HG03378 (cell line): ENCODE measurements at regions not wholly inside any gene's neighbourhood (a gene's known extent, or its start where the extent isn't known, plus 50 kb on each side); places are given as distances from the start of the nearest gene placed in this dataset.
"Not testable (repeated sequence)": the region's sequence is repeated elsewhere in the genome, so short reads cannot be mapped to it uniquely, and the experiment has no call there.

Experiments
- ATAC-seq: cut with Tn5 transposase; IDR thresholded peaks from one replicate; pipeline ENCODE4 v1.9.1; 2021; ENCODE audit warnings: mild to moderate bottlenecking, moderate library complexity; ENCODE audit not compliant: unreplicated experiment

DNA sequence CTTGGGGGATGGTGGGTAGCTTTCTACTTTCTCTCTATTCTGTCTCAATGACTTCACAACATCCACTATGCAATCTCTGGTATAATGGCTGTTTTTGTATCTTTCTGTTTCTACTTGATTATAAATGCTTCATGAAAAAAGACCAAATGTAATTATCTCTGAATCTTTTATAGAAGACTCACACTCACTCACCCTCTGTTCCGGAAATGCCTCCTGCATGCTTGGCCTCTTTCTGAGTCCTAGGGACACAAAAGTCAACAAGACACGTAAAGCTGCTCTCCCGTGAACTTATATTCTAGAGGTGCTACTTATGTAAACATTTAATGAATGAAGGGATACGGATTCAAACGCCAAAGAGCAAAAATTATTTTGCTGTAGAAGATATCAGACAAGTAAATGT, 502.2 kb upstream of the SOX11 start:
- no peak for ATAC-seq

DNA sequence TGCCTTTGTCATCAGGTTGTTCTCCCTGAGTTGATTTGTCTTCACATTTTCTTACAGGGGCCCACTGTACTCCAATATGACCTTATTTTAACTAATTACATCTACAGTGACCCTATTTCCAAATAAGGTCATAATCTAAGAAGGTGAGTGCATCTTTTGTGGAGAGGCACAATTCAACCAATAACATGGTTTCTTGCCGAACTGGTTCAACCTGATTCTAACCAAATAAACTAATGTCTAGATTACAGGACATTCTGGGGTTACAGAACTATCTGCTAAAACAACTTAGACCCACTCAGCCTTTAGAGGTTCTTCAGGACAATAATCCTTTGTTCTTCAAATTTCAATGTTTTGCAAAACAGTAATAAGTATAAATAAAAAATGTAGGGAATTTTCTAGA, 496.5 kb upstream of the SOX11 start:
- ATAC-seq = no peak

DNA sequence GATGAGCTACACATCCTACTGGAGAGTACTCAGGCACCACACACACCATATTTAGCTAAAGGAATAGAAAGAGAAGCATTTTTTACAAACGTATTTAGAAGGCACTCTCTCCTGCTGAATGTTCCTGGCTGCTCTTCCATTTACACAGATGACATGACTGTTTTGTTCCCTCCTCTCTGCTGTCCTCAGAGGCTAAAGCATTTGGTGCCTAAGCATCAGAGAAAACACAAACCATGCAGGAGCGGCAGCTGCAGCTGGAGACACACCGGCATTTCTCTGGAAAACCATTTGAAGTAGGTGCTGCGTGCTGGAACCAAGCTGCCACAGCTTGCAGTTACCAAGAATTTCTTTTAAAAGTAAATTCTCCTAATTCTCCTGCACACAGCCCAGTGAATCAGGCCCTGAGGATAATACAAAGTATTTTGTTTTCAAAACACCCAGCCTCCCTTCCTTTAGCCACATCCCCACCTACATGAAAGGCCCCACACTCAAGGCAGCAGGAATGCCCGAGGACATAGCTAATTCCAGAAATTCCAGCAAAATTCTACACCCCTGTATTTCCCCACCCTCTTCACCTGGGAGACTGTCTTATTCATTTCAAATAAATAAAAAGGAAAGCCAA, 488.9 kb upstream of the SOX11 start:
- no peak for ATAC-seq

GRCh38 chr2:5206742-5207141, 485.4 kb upstream of the SOX11 start:
- ATAC-seq = not testable (repeated sequence)

GRCh38 chr2:5215989-5216607, 476.1 kb upstream of the SOX11 start:
- ATAC-seq = no peak

DNA sequence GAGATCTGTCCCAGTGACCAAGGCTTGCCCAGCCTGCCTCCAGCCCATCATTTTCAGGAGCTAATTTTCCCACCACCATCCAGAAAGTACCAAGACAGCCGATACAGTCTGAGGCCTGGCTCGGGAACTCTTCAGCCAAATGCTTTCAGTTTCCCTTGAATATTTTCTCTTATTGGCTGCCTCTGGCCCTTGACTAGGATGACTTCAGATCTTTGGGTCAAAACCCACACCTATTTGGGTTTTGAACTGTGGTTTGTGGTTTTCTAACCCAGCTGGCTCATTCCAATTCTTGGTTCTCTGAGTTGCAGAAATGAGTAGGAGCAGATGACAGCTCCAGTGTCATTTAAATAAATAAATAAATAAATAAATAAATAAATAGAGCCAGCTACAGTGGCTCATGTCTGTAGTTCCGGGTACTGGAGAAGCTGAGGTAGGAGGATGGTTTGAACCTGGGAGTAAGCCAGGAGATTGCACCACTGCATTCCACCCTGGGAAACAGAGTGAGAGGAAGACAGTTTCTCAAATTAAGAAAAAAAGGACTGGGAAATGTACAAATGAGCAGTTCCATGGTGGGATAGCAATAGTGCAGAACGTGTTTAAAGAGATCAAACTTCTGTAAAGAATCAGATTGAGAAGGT, 465.0 kb upstream of the SOX11 start:
- no peak for ATAC-seq

DNA sequence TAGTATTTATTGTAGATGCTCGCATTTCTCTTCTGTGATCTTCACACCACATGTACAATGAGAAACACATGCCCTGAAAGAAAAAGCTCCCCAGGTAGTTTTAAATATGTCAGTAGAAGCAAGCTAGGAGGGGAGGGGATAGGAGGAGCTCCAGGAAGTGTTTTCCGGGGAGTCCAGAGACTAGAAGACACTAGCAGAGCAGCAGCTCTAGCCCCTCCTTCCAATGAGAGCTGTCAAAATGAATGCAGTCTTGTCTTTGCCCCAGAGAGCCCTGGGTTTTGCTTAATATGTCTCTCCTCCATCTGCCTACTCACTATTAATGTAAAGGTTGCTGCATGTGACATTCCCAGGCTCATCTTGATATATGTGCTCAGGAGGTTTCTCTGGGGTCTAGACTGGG, 462.6 kb upstream of the SOX11 start:
- no peak for ATAC-seq

- ATAC-seq = no peak
Observed at GRCh38 chr2:5230444-5230843, 461.7 kb upstream of the SOX11 start.

DNA sequence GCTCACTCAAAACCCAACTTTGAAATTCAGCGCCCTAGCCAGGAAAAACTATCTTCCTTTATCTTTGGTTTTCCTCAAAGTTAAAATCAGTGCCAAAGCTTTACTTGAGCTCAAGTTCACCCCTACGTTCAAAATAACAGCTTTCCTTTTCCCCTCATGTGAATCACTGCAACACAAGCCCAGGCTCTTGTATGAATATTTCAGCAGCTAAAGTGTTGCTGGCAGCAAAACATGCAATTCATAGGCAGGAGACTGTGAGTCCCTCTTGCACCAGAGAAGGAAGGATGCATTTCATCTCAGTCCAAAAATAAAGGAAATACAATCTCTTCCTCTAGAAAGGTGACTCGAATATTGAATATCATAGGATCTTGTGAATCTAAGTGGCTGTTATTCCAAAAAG, 461.3 kb upstream of the SOX11 start:
- ATAC-seq = no peak

DNA sequence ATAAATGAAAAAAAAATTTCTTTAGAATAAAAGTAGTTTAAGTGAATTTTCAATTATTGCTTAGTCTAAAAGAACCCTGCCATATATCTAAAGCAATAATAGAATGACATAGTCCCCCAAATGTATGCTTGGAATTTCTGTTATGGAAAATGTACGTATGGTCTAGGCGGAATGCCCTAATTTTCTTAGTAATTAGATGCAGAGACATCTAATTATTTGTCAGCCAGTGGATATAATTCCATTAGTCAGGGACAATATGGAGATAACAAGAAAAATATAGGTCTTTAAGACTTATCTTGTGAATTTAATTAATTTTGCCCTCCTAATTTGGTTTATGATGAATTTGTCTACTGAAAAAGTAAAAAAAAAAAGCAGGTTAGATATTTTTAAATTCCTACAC, 460.9 kb upstream of the SOX11 start:
- no peak for ATAC-seq

- no peak for ATAC-seq
Observed at GRCh38 chr2:5234563-5234962, 457.6 kb upstream of the SOX11 start.

GRCh38 chr2:5235701-5236100, 456.5 kb upstream of the SOX11 start:
- no peak for ATAC-seq

GRCh38 chr2:5236249-5236648, 455.9 kb upstream of the SOX11 start:
- no peak for ATAC-seq

DNA sequence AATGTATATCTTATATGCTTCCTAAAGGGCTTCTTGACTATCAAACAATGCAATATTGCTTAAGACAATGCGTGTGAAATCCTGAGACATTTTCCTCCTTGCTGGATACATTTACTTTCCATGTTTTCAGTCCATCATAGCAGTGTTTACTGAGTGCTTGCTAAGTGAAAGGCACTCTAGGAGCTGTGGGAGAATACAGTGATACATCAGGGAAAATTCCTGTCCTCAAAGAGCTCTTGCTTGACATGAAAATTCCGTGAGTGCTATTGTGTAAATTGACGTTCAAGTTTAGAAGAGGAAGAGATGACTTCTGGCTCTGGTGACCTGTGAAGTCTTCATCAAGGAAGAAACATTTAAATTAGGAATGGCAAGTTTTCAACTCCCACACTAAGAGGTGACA, 449.4 kb upstream of the SOX11 start:
- ATAC-seq = no peak

DNA sequence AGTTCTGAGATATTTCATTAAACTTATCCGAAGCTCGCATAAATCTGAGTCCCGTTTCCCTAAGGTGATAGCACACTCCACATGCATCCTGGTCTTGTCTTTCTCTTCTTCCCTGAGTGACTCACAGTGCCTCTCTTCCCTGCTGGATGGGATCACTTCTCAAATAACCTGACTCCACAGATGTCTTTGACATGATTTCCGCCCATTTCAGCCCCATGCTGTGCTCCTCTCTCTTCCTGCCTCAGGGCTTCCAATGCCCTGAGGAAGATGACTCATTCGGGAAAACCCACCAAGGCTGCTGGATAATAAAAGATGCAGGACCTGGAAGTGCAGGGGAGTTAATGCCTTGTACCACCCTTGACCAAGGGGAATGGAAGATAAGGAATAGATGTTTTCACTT, 441.7 kb upstream of the SOX11 start:
- no peak for ATAC-seq

DNA sequence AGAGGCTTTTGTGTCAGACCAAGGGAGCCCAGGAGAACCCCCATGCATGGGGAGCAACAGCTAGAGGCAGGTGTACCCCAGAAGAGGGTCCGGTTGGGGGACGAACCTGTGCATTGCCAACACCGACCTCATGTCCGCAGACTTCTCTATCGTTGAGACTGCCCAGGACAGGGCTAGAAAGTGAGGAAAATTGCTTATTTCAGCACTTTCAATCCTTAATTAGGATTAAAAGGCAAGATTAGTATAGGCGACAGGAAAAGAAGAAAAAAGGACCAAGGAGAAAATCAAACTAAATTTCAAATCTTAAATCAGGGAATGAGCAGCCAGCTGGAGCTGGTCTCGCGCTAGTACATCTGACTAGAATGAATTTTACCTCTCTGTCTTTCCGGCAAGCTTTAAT, 438.9 kb upstream of the SOX11 start:
- ATAC-seq = no peak

DNA sequence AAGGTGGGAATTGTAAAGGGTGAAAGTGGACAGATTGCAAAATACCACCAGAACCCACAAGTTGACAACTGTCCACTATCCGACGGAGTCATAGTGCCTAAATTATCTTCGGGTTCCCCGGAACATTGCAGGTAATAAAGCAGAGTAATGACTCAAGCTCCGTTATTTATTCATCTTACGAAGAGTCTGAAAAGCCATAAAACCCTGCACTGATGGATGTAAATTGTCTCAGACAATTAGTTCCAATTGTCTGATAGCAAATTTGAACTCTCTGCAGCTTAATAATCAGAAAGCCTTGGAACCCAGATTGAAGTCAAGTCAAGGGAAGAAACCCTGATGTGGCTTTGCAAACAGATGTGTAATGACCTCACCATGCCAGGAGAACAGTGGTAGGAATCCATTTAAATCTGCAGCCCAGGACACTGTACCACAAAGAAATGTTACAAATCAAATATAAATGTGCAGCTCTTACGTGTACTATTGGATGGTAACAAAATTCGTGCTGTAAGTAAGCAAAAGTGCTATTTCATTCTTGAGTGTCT, 437.3 kb upstream of the SOX11 start:
- no peak for ATAC-seq

GRCh38 chr2:5263291-5263690, 428.9 kb upstream of the SOX11 start:
- ATAC-seq = no peak

GRCh38 chr2:5264361-5264760, 427.8 kb upstream of the SOX11 start:
- ATAC-seq = no peak

DNA sequence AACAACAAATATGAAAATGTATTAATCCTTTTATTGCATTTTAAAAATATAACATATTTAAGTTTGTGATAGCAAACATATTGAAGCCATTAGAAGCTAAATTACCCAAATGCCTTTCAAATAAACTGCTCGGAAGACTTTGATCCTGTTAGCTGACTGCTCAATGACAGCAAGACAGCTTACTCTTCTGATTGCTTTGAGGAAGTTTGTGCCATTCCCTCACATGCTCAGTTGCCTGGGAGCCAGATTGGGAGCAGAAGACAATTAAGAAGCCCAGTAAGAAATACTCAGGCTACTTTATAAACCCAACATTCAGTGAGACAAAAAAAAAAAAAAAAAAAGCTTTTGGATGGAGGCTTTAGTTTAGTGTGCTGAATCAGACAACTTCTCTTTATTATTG, 407.1 kb upstream of the SOX11 start:
- no peak for ATAC-seq

DNA sequence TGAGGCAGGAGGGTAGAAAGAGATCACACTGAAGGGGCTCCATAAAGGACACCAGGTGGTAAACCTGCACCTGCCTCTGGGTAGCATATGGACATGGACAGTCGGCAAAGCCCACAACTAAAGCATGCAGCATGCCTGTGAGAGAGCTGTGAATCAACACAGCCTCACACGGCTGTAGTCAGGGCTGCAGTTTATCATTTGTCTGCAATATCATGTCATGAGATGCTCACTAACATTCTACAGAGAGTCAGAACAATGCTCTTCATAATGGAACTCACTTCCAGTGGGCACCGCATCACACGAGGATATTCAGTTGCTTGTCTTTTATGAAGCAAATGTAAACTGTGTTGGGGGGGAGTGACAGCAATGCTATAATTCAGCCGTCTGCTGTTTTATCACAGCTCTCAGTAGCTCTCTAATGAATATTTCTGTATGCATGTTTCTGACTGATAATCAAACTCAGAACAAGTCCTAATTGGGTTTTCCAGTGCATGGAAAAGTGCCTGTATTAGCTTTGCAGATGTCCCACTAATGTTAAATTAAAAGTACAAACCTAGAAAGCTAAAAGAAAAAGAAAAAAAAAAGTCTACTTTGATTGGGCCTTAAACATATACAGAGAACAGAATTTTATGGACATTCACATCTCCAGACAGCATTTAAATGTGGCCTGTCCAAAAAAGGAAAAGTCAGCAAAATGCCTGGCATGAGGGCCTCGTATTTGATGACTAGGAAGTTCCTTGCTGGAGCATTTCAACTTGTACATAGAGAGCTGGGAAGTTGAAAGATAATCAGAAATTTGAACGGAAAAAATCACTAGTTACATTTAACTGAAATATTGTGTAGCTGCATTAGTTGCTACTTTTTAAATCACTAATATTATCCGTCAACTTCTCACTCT, 406.1 kb upstream of the SOX11 start:
- no peak for ATAC-seq
